ENCODE measurements at regions not wholly inside any gene's neighbourhood (a gene's known extent, or its start where the extent isn't known, plus 50 kb on each side); places are given as distances from the start of the nearest gene placed in this dataset.
A peak's percentile ranks its signal among the peaks of the same experiment; 100 is the strongest.

GRCh38 chr2:217724471-217724870, 278.3 kb downstream of the TNS1 start:
- no peaks in the 10 kb centered on the region for H3K27me3 ChIP-seq
- H3K27ac ChIP-seq: no peak overlapping the region
- H3K4me1 ChIP-seq: no peaks in the 10 kb centered on the region
- H3K4me3 ChIP-seq: no peak overlapping the region
- no peak for TF ChIP-seq POLR2A (IDR thresholded peaks at IDR 0.05)
- no peak for TF ChIP-seq CTCF (IDR thresholded peaks at IDR 0.05)
- H3K9me3 ChIP-seq: no peaks in the 10 kb centered on the region
- no peaks in the 10 kb centered on the region for H3K36me3 ChIP-seq
- intact Hi-C loops (cut with DNase I; ENCODE audit: low total_unique reads): no loop called here
- no peak for DNase-seq

- H3K36me3 ChIP-seq: no peaks in the 10 kb centered on the region
- no peak for DNase-seq
- H3K4me3 ChIP-seq: no peak overlapping the region
- H3K27ac ChIP-seq: no peak overlapping the region
- intact Hi-C loops (cut with DNase I; ENCODE audit: low total_unique reads): no loop called here
- no peaks in the 10 kb centered on the region for H3K9me3 ChIP-seq
- TF ChIP-seq POLR2A (IDR thresholded peaks at IDR 0.05) (no peak), CTCF (IDR thresholded peaks at IDR 0.05) (no peak)
- no peaks in the 10 kb centered on the region for H3K27me3 ChIP-seq
- no peaks in the 10 kb centered on the region for H3K4me1 ChIP-seq
Measured at GRCh38 chr2:217723981-217724380, 278.8 kb downstream of the TNS1 start.

- intact Hi-C loops (cut with DNase I; ENCODE audit: low total_unique reads): no loop called here
- Histone ChIP-seq H3K4me3 (no peak overlapping the region), H3K27ac (peak overlapping the region in 1 of 2 donors; percentile 35), H3K9me3 (no peaks in the 10 kb centered on the region), H3K27me3 (no peaks in the 10 kb centered on the region), H3K4me1 (no peaks in the 10 kb centered on the region), H3K36me3 (no peaks in the 10 kb centered on the region)
- TF ChIP-seq CTCF (IDR thresholded peaks at IDR 0.05) (no peak), POLR2A (IDR thresholded peaks at IDR 0.05) (no peak)
- DNase-seq: no peak
Measured at GRCh38 chr2:217722883-217723472, 279.8 kb downstream of the TNS1 start.

- Histone ChIP-seq H3K9me3 (no peaks in the 10 kb centered on the region), H3K4me1 (peaks cover 0 to 5% of the 10 kb centered on the region in 2 donors), H3K27me3 (no peaks in the 10 kb centered on the region), H3K4me3 (no peak overlapping the region), H3K36me3 (no peaks in the 10 kb centered on the region), H3K27ac (no peak overlapping the region)
- TF ChIP-seq CTCF (IDR thresholded peaks at IDR 0.05) (no peak), POLR2A (IDR thresholded peaks at IDR 0.05) (no peak)
- no peak for DNase-seq
- intact Hi-C loops (cut with DNase I; ENCODE audit: low total_unique reads): loop anchor here (10.0 kb wide), 1 partner anchor 1033 kb away; no protein-coding TSS in a partner anchor
Measured at GRCh38 chr2:217717646-217718045, 285.1 kb downstream of the TNS1 start.

- TF ChIP-seq POLR2A (IDR thresholded peaks at IDR 0.05): no peak
- TF ChIP-seq CTCF (IDR thresholded peaks at IDR 0.05): no peak
- intact Hi-C loops (cut with DNase I; ENCODE audit: low total_unique reads): loop anchor here (10.0 kb wide), 1 partner anchor 1031 kb away; no protein-coding TSS in a partner anchor
- Histone ChIP-seq H3K4me1 (peaks cover 0 to 5% of the 10 kb centered on the region in 2 donors), H3K27ac (peak overlapping the region in 1 of 2 donors; percentile 72), H3K4me3 (no peak overlapping the region), H3K9me3 (no peaks in the 10 kb centered on the region), H3K36me3 (no peaks in the 10 kb centered on the region), H3K27me3 (no peaks in the 10 kb centered on the region)
- DNase-seq: no peak
Measured at GRCh38 chr2:217715484-217715883, 287.3 kb downstream of the TNS1 start.

Measured in uterus (tissue), 3 donors.